ENCODE measurements at regions not wholly inside any gene's neighbourhood (a gene's known extent, or its start where the extent isn't known, plus 50 kb on each side); places are given as distances from the start of the nearest gene placed in this dataset.

DNA sequence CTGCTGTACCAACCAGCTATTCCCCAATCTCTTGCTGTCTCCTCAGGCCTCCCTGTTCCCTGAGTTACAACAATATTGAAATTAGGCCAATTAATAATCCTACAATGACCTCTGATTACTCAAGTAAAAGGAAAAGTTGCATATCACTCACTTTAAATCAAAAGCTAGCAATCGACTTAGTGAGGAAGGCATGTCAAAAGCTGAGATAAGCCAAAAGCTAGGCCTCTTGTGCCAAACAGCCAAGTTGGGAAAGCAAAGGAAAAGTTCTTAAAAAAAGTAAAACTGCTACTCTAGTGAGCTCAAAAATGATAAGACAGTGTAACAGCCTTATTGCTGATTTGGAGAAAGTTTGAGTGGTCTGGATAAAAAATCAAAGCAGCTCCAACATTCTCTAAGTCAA, 129.8 kb downstream of the LSMEM1 start:
- TF ChIP-seq EZH2phosphoT487 (IDR thresholded peaks at IDR 0.05; ENCODE audit: borderline replicate concordance, low read length) (no peak), EZH2 (IDR thresholded peaks at IDR 0.05; ENCODE audit: low read length, unreplicated experiment) (no peak)
- TF ChIP-seq, protein P1, sequence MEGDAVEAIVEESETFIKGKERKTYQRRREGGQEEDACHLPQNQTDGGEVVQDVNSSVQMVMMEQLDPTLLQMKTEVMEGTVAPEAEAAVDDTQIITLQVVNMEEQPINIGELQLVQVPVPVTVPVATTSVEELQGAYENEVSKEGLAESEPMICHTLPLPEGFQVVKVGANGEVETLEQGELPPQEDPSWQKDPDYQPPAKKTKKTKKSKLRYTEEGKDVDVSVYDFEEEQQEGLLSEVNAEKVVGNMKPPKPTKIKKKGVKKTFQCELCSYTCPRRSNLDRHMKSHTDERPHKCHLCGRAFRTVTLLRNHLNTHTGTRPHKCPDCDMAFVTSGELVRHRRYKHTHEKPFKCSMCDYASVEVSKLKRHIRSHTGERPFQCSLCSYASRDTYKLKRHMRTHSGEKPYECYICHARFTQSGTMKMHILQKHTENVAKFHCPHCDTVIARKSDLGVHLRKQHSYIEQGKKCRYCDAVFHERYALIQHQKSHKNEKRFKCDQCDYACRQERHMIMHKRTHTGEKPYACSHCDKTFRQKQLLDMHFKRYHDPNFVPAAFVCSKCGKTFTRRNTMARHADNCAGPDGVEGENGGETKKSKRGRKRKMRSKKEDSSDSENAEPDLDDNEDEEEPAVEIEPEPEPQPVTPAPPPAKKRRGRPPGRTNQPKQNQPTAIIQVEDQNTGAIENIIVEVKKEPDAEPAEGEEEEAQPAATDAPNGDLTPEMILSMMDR (conservative IDR thresholded peaks at IDR 0.05; ENCODE audit: low read depth, low read length), result no peak
- H3K9me3 ChIP-seq (ENCODE audit: low read length), result no peaks in the 10 kb centered on the region
- BruUV-seq (replicated peaks), result no TSS peak
- H3K4me1 ChIP-seq (ENCODE audit: insufficient read depth, low read length), result no peaks in the 10 kb centered on the region
- no peak overlapping the region for H2AFZ ChIP-seq (ENCODE audit: low read length)
- no peaks in the 10 kb centered on the region for H3K79me2 ChIP-seq (ENCODE audit: low read length)
- POLR2A ChIA-PET (ENCODE audit: unreplicated experiment), result no interaction called here
- DNase-seq, result no peak
- H3K27ac ChIP-seq (ENCODE audit: low read length), result no peak overlapping the region
- H3K9ac ChIP-seq (ENCODE audit: low read length), result no peak overlapping the region
- H3K9me2 ChIP-seq (replicated peaks; ENCODE audit: low read length), result no peaks in the 10 kb centered on the region
- H3K27me3 ChIP-seq (ENCODE audit: low read length), result peaks cover 61% of the 10 kb centered on the region
- no peaks in the 10 kb centered on the region for H4K20me1 ChIP-seq (ENCODE audit: low read length)
- no peaks in the 10 kb centered on the region for H3K36me3 ChIP-seq (ENCODE audit: low read depth, low read length)
- H3K4me3 ChIP-seq (ENCODE audit: low read length), result no peak overlapping the region
- no peak for ATAC-seq
- no peaks in the 10 kb centered on the region for H3F3A ChIP-seq (ENCODE audit: low read length, unreplicated experiment)
- intact Hi-C loops (cut with micrococcal nuclease), result no loop called here
- CTCF ChIA-PET, result no interaction called here
- H3K4me2 ChIP-seq (ENCODE audit: low read length), result no peak overlapping the region

DNA sequence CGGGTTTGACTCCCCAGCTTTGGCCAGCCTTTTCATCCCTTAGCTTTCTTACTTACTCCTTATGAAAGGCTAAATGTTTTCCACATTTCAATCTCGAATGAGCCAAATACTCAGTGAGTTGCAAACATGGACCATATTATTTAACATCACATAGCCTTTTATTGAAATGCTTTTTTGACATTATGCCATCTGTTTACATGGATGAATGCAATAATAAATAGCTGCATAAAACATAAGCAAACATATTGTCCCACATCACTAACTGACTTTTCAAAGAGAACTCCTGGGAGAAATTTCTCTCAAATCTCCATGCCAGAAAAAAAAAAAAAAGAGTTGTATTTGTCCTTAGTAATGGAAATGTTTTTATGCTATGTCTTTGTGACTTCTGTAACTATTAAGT, 134.9 kb downstream of the LSMEM1 start:
- Histone ChIP-seq H3K36me3 (ENCODE audit: low read depth, low read length) (no peaks in the 10 kb centered on the region), H3K4me2 (ENCODE audit: low read length) (no peak overlapping the region), H2AFZ (ENCODE audit: low read length) (no peak overlapping the region), H3K4me3 (ENCODE audit: low read length) (no peak overlapping the region), H3K27ac (ENCODE audit: low read length) (no peak overlapping the region), H3F3A (ENCODE audit: low read length, unreplicated experiment) (no peaks in the 10 kb centered on the region), H3K79me2 (ENCODE audit: low read length) (no peaks in the 10 kb centered on the region), H3K9me2 (replicated peaks; ENCODE audit: low read length) (no peaks in the 10 kb centered on the region), H3K27me3 (ENCODE audit: low read length) (peaks cover 50% of the 10 kb centered on the region), H3K9ac (ENCODE audit: low read length) (no peak overlapping the region), H3K4me1 (ENCODE audit: insufficient read depth, low read length) (no peaks in the 10 kb centered on the region), H4K20me1 (ENCODE audit: low read length) (no peaks in the 10 kb centered on the region), H3K9me3 (ENCODE audit: low read length) (no peaks in the 10 kb centered on the region)
- ATAC-seq, result no peak
- no peak for TF ChIP-seq EZH2phosphoT487 (IDR thresholded peaks at IDR 0.05; ENCODE audit: borderline replicate concordance, low read length)
- TF ChIP-seq, protein P1 (conservative IDR thresholded peaks at IDR 0.05; ENCODE audit: low read depth, low read length), result no peak
- no peak for TF ChIP-seq EZH2 (IDR thresholded peaks at IDR 0.05; ENCODE audit: low read length, unreplicated experiment)
- intact Hi-C loops (cut with micrococcal nuclease), result no loop called here
- BruUV-seq (replicated peaks), result no TSS peak
- no peak for DNase-seq
- ChIA-PET CTCF (no interaction called here), POLR2A (ENCODE audit: unreplicated experiment) (no interaction called here)

DNA sequence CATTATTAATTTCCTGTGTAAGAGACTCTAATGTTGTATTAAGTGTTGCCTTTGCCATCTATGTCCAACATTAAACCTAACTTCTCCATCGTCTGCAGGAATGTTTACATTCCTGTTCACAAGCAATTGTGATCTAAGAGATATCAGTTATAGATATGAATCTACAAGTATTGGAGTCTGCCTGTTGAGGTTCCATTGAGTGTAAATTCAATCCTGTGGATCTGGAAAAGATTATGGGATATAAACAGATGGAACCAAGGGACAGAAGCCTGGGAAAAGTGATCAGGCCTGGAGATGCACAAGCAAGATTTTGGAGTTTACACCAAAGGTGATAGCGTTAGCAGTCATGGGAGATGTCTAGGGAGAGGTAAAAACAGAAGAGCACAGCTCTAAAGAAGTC, 135.5 kb downstream of the LSMEM1 start:
- H3K27me3 ChIP-seq (ENCODE audit: low read length), result peaks cover 49% of the 10 kb centered on the region
- no peaks in the 10 kb centered on the region for H3F3A ChIP-seq (ENCODE audit: low read length, unreplicated experiment)
- H3K9me3 ChIP-seq (ENCODE audit: low read length), result no peaks in the 10 kb centered on the region
- CTCF ChIA-PET, result no interaction called here
- DNase-seq (no peak), ATAC-seq (no peak)
- H3K27ac ChIP-seq (ENCODE audit: low read length), result no peak overlapping the region
- no peak overlapping the region for H3K4me2 ChIP-seq (ENCODE audit: low read length)
- no peak overlapping the region for H3K9ac ChIP-seq (ENCODE audit: low read length)
- H3K79me2 ChIP-seq (ENCODE audit: low read length), result no peaks in the 10 kb centered on the region
- intact Hi-C loops (cut with micrococcal nuclease), result no loop called here
- no peaks in the 10 kb centered on the region for H4K20me1 ChIP-seq (ENCODE audit: low read length)
- POLR2A ChIA-PET (ENCODE audit: unreplicated experiment), result no interaction called here
- H3K36me3 ChIP-seq (ENCODE audit: low read depth, low read length), result no peaks in the 10 kb centered on the region
- no TSS peak for BruUV-seq (replicated peaks)
- H3K4me3 ChIP-seq (ENCODE audit: low read length), result no peak overlapping the region
- no peaks in the 10 kb centered on the region for H3K4me1 ChIP-seq (ENCODE audit: insufficient read depth, low read length)
- no peak for TF ChIP-seq EZH2phosphoT487 (IDR thresholded peaks at IDR 0.05; ENCODE audit: borderline replicate concordance, low read length)
- TF ChIP-seq, protein P1 (conservative IDR thresholded peaks at IDR 0.05; ENCODE audit: low read depth, low read length), result no peak
- no peak for TF ChIP-seq EZH2 (IDR thresholded peaks at IDR 0.05; ENCODE audit: low read length, unreplicated experiment)
- no peaks in the 10 kb centered on the region for H3K9me2 ChIP-seq (replicated peaks; ENCODE audit: low read length)
- no peak overlapping the region for H2AFZ ChIP-seq (ENCODE audit: low read length)

Measured in PC-3 (cell line).